NCI-H524 treated with DMSO at 0.1 percent for 48 hours (cell line): ENCODE measurements at regions not wholly inside any gene's neighbourhood (a gene's known extent, or its start where the extent isn't known, plus 50 kb on each side); places are given as distances from the start of the nearest gene placed in this dataset.

Source experiments
- DNase-seq: peaks from one replicate; lab custom pipeline; 2025; lab: John Stamatoyannopoulos, UW

GRCh38 chr15:62573876-62574275 lies 408.8 kb upstream of the C2CD4B start:
- DNase-seq = peak; percentile 99

- DNase-seq = no peak
These were observed 413.5 kb upstream of the C2CD4B start for GRCh38 chr15:62578546-62578945.

- DNase-seq = no peak
These were observed 413.9 kb upstream of the C2CD4B start for GRCh38 chr15:62578960-62579359.

GRCh38 chr15:62579842-62580241 lies 414.8 kb upstream of the C2CD4B start:
- no peak for DNase-seq

- no peak for DNase-seq
These were observed 417.5 kb upstream of the C2CD4B start for GRCh38 chr15:62582580-62582979.

- DNase-seq = no peak
These were observed 419.5 kb upstream of the C2CD4B start for GRCh38 chr15:62584301-62585235.

- no peak for DNase-seq
These were observed 424.0 kb upstream of the C2CD4B start for GRCh38 chr15:62588938-62589670.

GRCh38 chr15:62591842-62592838 lies 427.1 kb upstream of the C2CD4B start:
- no peak for DNase-seq

- no peak for DNase-seq
These were observed 427.8 kb upstream of the C2CD4B start for GRCh38 chr15:62592920-62593319.

GRCh38 chr15:62593681-62594399 lies 428.8 kb upstream of the C2CD4B start:
- DNase-seq = no peak

- DNase-seq = no peak
These were observed 433.1 kb upstream of the C2CD4B start for GRCh38 chr15:62598217-62598616.

GRCh38 chr15:62599791-62600777 lies 435.0 kb upstream of the C2CD4B start:
- DNase-seq = no peak

GRCh38 chr15:62601777-62602545 lies 436.9 kb upstream of the C2CD4B start:
- no peak for DNase-seq

GRCh38 chr15:62603742-62604141 lies 438.7 kb upstream of the C2CD4B start:
- DNase-seq = no peak

GRCh38 chr15:62605282-62605681 lies 437.3 kb upstream of the TPM1 start:
- no peak for DNase-seq

- no peak for DNase-seq
These were observed 436.0 kb upstream of the TPM1 start for GRCh38 chr15:62606376-62607113.

GRCh38 chr15:62607114-62607462 lies 435.5 kb upstream of the TPM1 start:
- DNase-seq = no peak

- no peak for DNase-seq
These were observed 434.9 kb upstream of the TPM1 start for GRCh38 chr15:62607643-62608042.

GRCh38 chr15:62608369-62608768 lies 434.2 kb upstream of the TPM1 start:
- no peak for DNase-seq
